Esophagus squamous epithelium (tissue), 5 donors: ENCODE measurements at regions not wholly inside any gene's neighbourhood (a gene's known extent, or its start where the extent isn't known, plus 50 kb on each side); places are given as distances from the start of the nearest gene placed in this dataset.

Source experiments
- DNase-seq: peaks from one replicate; lab custom pipeline; 2025; lab: John Stamatoyannopoulos, UW
- H3K27ac ChIP-seq, 4 donors: fragments of 200-600 bp; sonication (generic); one replicate each; pipeline ENCODE4 v1.5.1; 2016 to 2019; ENCODE audit warnings: mild to moderate bottlenecking in 1 of 4
- H3K27me3 ChIP-seq, 4 donors: fragments of 200-600 bp; sonication (generic); 1 replicate in 3 of 4; 2 replicates in 1 of 4; pipeline versions ENCODE4 v1.5.1 to v1.6.0; 2017 to 2021; ENCODE audit warnings: antibody characterized with exemption in 1 of 4
- H3K36me3 ChIP-seq, 3 donors: fragments of 200-600 bp; sonication (generic); one replicate each; pipeline ENCODE4 v1.5.1; 2016 to 2019
- H3K4me1 ChIP-seq, 3 donors: fragments of 200-600 bp; sonication (generic); one replicate each; pipeline ENCODE4 v1.5.1; 2017 to 2019
- H3K4me3 ChIP-seq, 4 donors: fragments of 200-600 bp; sonication (generic); 1 replicate in 3 of 4; 2 replicates in 1 of 4; pipeline ENCODE4 v1.5.1; 2016 to 2019; ENCODE audit warnings: mild to moderate bottlenecking in 2 of 4, moderate library complexity in 1 of 4
- H3K9me3 ChIP-seq, 3 donors: fragments of 200-600 bp; sonication (generic); one replicate each; pipeline ENCODE4 v1.5.1; 2016 to 2019
- POLR2A ChIP-seq, 4 donors: fragments of 450-650 bp; IDR thresholded peaks; one replicate each; pipeline ENCODE4 v1.6.1; 2017; ENCODE audit warnings: antibody characterized with exemption in 4 of 4, mild to moderate bottlenecking in 4 of 4, moderate library complexity in 3 of 4
- WGBS, 2 donors: methylation state at CpG; one replicate each; pipeline ENCODE4 v1.1.5; 2018; 5-methylcytosine and 5-hydroxymethylcytosine counted together
- intact Hi-C: fragments of 100-400 bp; cut with DNase I; formaldehyde crosslinking; loops from one replicate; pipeline ENCODE4 v1.15.0; 2022
- TF ChIP-seq, protein P1 (sequence below), 6 experiments: fragments of 450-650 bp in 4 of 6; fragments of 200-600 bp in 2 of 6; sonication (generic) in 2 of 6; IDR thresholded peaks; one replicate each; pipeline ENCODE4 v1.5.1; 2016 to 2019; ENCODE audit warnings: antibody characterized with exemption in 6 of 6, mild to moderate bottlenecking in 4 of 6, moderate library complexity in 4 of 6
- donor health status: DM: yes; HTN: yes; CAD: no.

DNA sequence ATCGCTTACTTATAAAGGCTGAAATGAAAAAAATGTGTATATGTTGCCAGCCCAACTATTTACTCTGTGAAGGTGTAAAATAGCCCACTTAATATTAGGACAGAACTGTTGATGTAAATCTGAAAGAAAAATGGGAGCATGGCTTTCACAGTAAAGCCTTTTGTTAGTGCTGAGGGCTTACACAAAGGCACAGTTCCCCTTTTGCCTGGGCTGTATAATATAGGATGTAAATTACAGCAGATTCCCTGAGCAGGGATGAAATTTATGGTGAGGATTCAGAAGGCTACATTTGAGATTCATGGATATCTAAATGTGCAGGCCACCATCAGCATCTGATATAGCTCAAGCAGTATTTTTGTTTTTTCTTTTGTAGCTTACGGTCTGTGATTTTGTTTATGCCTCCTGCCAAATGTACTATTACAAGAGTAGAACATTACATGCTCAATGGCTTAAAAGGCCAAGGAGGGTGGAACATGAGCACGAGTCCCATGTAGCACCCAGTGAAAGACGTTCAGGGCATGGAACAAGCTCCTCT is 109.1 kb upstream of the ATP10A start:
- Histone ChIP-seq H3K9me3 (no peaks in the 10 kb centered on the region), H3K4me1 (no peaks in the 10 kb centered on the region), H3K27me3 (no peaks in the 10 kb centered on the region), H3K27ac (no peak overlapping the region), H3K4me3 (no peak overlapping the region), H3K36me3 (no peaks in the 10 kb centered on the region)
- 48 to 52% methylated on average over 4 of the region's 4 CpGs for WGBS, 2 donors
- no peak for DNase-seq
- intact Hi-C loops, result no loop called here
- TF ChIP-seq POLR2A (IDR thresholded peaks at IDR 0.05), result no peak
- TF ChIP-seq, protein P1, sequence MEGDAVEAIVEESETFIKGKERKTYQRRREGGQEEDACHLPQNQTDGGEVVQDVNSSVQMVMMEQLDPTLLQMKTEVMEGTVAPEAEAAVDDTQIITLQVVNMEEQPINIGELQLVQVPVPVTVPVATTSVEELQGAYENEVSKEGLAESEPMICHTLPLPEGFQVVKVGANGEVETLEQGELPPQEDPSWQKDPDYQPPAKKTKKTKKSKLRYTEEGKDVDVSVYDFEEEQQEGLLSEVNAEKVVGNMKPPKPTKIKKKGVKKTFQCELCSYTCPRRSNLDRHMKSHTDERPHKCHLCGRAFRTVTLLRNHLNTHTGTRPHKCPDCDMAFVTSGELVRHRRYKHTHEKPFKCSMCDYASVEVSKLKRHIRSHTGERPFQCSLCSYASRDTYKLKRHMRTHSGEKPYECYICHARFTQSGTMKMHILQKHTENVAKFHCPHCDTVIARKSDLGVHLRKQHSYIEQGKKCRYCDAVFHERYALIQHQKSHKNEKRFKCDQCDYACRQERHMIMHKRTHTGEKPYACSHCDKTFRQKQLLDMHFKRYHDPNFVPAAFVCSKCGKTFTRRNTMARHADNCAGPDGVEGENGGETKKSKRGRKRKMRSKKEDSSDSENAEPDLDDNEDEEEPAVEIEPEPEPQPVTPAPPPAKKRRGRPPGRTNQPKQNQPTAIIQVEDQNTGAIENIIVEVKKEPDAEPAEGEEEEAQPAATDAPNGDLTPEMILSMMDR (IDR thresholded peaks at IDR 0.05), result no peak

DNA sequence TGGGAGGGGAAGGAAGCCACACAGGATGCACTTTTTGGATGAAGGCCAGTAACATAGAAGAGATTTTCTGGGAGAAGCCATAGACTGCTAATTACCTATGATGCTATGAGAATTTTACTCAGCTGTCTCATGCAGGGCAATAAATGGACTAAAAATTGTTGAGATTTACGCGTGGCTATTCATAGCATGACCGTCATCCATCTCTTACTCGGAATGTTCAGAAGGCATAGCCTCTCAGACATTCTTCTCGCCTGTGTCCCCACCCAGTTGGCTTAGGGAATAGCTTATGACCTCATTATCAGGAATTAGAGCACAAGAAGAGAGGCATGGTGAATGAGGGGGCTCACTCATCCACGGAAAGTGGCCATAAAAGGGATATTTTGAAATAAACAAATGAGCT is 107.9 kb upstream of the ATP10A start:
- Histone ChIP-seq H3K27me3 (no peaks in the 10 kb centered on the region), H3K36me3 (no peaks in the 10 kb centered on the region), H3K9me3 (no peaks in the 10 kb centered on the region), H3K4me3 (no peak overlapping the region), H3K27ac (no peak overlapping the region), H3K4me1 (no peaks in the 10 kb centered on the region)
- TF ChIP-seq, protein P1 (IDR thresholded peaks at IDR 0.05), result no peak
- TF ChIP-seq POLR2A (IDR thresholded peaks at IDR 0.05), result no peak
- no peak for DNase-seq
- intact Hi-C loops, result no loop called here
- WGBS, 2 donors, result 48% methylated on average over 6 of the region's 6 CpGs

DNA sequence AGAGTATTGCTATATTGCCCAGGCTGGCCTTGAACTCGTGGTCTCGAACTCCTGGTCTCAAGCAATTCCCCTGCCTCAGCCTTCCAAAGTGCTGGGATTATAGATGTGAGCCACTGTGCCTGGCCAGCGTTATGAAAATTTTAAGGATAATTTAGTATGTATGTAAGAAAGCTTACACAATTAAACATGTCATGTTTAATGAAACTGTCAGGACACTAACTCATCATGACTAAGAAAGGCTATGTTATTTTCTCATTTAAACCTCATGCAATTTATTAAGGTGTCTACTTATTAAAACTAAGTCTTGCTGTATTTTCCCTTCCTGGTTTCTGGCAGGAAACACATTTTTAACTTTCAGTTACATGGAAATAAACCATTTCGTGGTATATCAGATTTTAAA is 106.8 kb upstream of the ATP10A start:
- Histone ChIP-seq H3K4me3 (no peak overlapping the region), H3K36me3 (no peaks in the 10 kb centered on the region), H3K27me3 (no peaks in the 10 kb centered on the region), H3K4me1 (no peaks in the 10 kb centered on the region), H3K27ac (peak overlapping the region in 1 of 4 donors; percentile 21), H3K9me3 (no peaks in the 10 kb centered on the region)
- DNase-seq, result no peak
- WGBS, 2 donors, result 51 to 57% methylated on average over 4 of the region's 4 CpGs
- intact Hi-C loops, result no loop called here
- TF ChIP-seq, protein P1 (IDR thresholded peaks at IDR 0.05), result no peak
- no peak for TF ChIP-seq POLR2A (IDR thresholded peaks at IDR 0.05)

DNA sequence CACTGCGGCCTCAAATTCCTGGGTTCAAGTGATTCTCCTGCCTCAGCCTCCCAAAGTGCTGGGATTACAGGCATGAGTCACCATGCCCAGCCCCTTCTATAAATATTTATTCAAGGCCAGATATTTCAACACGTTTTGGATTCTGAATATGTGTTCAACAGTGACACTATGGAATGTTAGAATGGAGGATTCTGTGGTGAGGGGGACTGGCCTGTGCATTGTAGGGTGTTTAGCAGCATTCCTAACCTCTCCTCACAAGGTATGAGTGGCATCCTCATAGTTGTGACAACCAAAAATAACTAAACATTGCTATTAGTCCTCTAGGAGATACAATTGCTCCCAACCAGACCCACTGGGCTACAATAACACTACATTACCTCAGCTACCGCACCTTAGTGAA is 104.0 kb upstream of the ATP10A start:
- Histone ChIP-seq H3K27ac (no peak overlapping the region), H3K36me3 (no peaks in the 10 kb centered on the region), H3K4me3 (no peak overlapping the region), H3K4me1 (no peaks in the 10 kb centered on the region), H3K9me3 (no peaks in the 10 kb centered on the region), H3K27me3 (no peaks in the 10 kb centered on the region)
- DNase-seq, result no peak
- intact Hi-C loops, result no loop called here
- WGBS, 2 donors, result 63 to 72% methylated on average over 3 of the region's 3 CpGs
- TF ChIP-seq POLR2A (IDR thresholded peaks at IDR 0.05), result no peak
- TF ChIP-seq, protein P1 (IDR thresholded peaks at IDR 0.05), result no peak

DNA sequence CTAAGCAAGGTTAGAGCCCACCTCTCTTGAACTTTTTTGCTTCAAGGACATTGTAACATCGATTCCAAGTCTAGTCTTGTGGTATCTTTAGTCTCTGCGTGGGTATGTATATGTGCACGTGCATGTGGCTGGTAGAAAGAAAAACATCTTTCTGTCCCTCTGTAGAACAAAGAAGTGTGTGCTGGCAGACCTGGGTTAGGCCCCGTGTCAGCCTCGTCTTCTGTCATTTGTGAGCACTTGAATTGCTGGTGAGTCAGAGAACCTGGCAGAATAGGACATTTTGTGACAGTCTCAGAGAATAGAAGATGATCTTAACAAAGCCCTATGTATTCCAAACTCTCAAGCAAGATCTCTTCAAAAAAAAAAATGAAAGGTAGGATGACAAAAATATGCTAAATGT is 102.2 kb upstream of the ATP10A start:
- no peaks in the 10 kb centered on the region for H3K36me3 ChIP-seq
- H3K4me1 ChIP-seq, result no peaks in the 10 kb centered on the region
- no peak for DNase-seq
- H3K4me3 ChIP-seq, result no peak overlapping the region
- TF ChIP-seq POLR2A (IDR thresholded peaks at IDR 0.05), result no peak
- TF ChIP-seq, protein P1 (IDR thresholded peaks at IDR 0.05), result no peak
- intact Hi-C loops, result no loop called here
- H3K27me3 ChIP-seq, result no peaks in the 10 kb centered on the region
- WGBS, 2 donors, result 41 to 45% methylated on average over 5 of the region's 5 CpGs
- no peaks in the 10 kb centered on the region for H3K9me3 ChIP-seq
- H3K27ac ChIP-seq, result no peak overlapping the region
